ENCODE measurements at regions not wholly inside any gene's neighbourhood (a gene's known extent, or its start where the extent isn't known, plus 50 kb on each side); places are given as distances from the start of the nearest gene placed in this dataset.

- no peak for DNase-seq
Measured at GRCh38 chr5:109529520-109529919, 119.7 kb upstream of the PJA2 start.

- DNase-seq = no peak
Measured at GRCh38 chr5:109524555-109524954, 114.8 kb upstream of the PJA2 start.

GRCh38 chr5:109524026-109524425 is 114.3 kb upstream of the PJA2 start:
- DNase-seq = no peak

- no peak for DNase-seq
Measured at GRCh38 chr5:109522404-109522803, 112.6 kb upstream of the PJA2 start.

GRCh38 chr5:109519416-109519815 is 109.6 kb upstream of the PJA2 start:
- DNase-seq = no peak

GRCh38 chr5:109516390-109516789 is 106.6 kb upstream of the PJA2 start:
- no peak for DNase-seq

GRCh38 chr5:109511980-109512734 is 102.4 kb upstream of the PJA2 start:
- DNase-seq = no peak

- DNase-seq = no peak
Measured at GRCh38 chr5:109506556-109506955, 96.8 kb upstream of the PJA2 start.

- DNase-seq = no peak
Measured at GRCh38 chr5:109496112-109496511, 86.3 kb upstream of the PJA2 start.

- no peak for DNase-seq
Measured at GRCh38 chr5:109487753-109488420, 78.1 kb upstream of the PJA2 start.

- DNase-seq = no peak
Measured at GRCh38 chr5:109486200-109486804, 76.5 kb upstream of the PJA2 start.

GRCh38 chr5:109485030-109485429 is 75.3 kb upstream of the PJA2 start:
- DNase-seq = no peak

- DNase-seq = no peak
Measured at GRCh38 chr5:109484597-109484996, 74.8 kb upstream of the PJA2 start.

- DNase-seq = no peak
Measured at GRCh38 chr5:109483395-109483971, 73.7 kb upstream of the PJA2 start.

- no peak for DNase-seq
Measured at GRCh38 chr5:109482748-109483147, 73.0 kb upstream of the PJA2 start.

GRCh38 chr5:109479260-109479860 is 69.6 kb upstream of the PJA2 start:
- no peak for DNase-seq

- no peak for DNase-seq
Measured at GRCh38 chr5:109478830-109479229, 69.1 kb upstream of the PJA2 start.

- DNase-seq = no peak
Measured at GRCh38 chr5:109476292-109476691, 66.5 kb upstream of the PJA2 start.

GRCh38 chr5:109469896-109470662 is 60.3 kb upstream of the PJA2 start:
- DNase-seq = no peak

- peak; percentile 67 for DNase-seq
Measured at GRCh38 chr5:109468737-109469420, 59.1 kb upstream of the PJA2 start.

- DNase-seq = no peak
Measured at GRCh38 chr5:109468288-109468676, 58.5 kb upstream of the PJA2 start.

GRCh38 chr5:109467058-109467457 is 57.3 kb upstream of the PJA2 start:
- DNase-seq = no peak

All from stimulated activated CD4-positive, alpha-beta T cell treated with anti-CD3 and anti-CD28 coated beads, Interleukin-1b, Interleukin-23, amount 100 ng/mL, for 48 hours (primary cell).